Neural cell (in vitro differentiated cells): ENCODE measurements at regions not wholly inside any gene's neighbourhood (a gene's known extent, or its start where the extent isn't known, plus 50 kb on each side); places are given as distances from the start of the nearest gene placed in this dataset.

ENCODE experiments used
- CTCF ChIP-seq: fragments of 450-650 bp; IDR thresholded peaks from 2 replicates; pipeline ENCODE4 v1.5.1; 2014; ENCODE audit warnings: antibody characterized with exemption, mild to moderate bottlenecking, moderate library complexity; ENCODE audit not compliant: poor library complexity, severe bottlenecking
- EP300 ChIP-seq: fragments of 450-650 bp; conservative IDR thresholded peaks from 2 replicates; pipeline ENCODE4 v1.6.1; 2014; ENCODE audit warnings: antibody characterized with exemption, mild to moderate bottlenecking, moderate library complexity; ENCODE audit not compliant: poor library complexity, severe bottlenecking
- EZH2 ChIP-seq: fragments of 200-600, 300-800 bp; shearing (Covaris generic), sonication (generic); IDR thresholded peaks from 2 replicates; pipeline ENCODE4 v1.6.1; 2014; ENCODE audit warnings: antibody characterized with exemption, low read length, borderline replicate concordance, mild to moderate bottlenecking; ENCODE audit not compliant: insufficient read depth, poor library complexity, severe bottlenecking
- MXI1 ChIP-seq: fragments of 450-650 bp; conservative IDR thresholded peaks from 2 replicates; pipeline ENCODE4 v1.6.1; 2014; ENCODE audit warnings: antibody characterized with exemption, mild to moderate bottlenecking; ENCODE audit not compliant: poor library complexity, severe bottlenecking
- POLR2AphosphoS5 ChIP-seq: IDR thresholded peaks from 2 replicates; pipeline ENCODE4 v1.6.1; 2012
- RAD21 ChIP-seq: fragments of 450-650 bp; conservative IDR thresholded peaks from 2 replicates; pipeline ENCODE4 v1.6.1; 2014; ENCODE audit warnings: antibody characterized with exemption, mild to moderate bottlenecking, moderate library complexity
- REST ChIP-seq: IDR thresholded peaks from 2 replicates; pipeline ENCODE4 v1.6.1; 2012; ENCODE audit warnings: borderline replicate concordance
- TAF1 ChIP-seq: IDR thresholded peaks from 2 replicates; pipeline ENCODE4 v1.6.1; 2012; ENCODE audit warnings: low read depth

DNA sequence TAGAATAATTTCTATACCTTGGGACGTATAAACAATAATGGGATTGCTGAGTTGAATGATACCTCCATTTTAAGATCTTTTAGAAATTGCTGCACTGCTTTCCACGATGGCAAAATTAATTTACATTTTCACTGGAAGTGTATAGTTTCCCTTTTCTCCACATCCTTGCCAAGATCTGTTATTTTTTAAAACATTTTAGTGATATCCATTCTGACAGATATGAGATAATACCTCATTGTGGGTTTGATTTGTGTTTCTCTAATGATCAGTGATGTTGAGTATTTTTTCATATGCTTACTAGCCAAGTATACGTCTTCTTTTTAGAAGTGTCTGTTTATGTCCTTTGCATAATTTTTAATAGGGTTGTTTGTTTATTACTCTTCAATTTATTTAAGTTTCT lies 908.5 kb upstream of the CNTNAP5 start:
- TF ChIP-seq CTCF (no peak), EZH2 (no peak), POLR2AphosphoS5 (no peak), REST (no peak), EP300 (no peak), RAD21 (no peak), TAF1 (no peak), MXI1 (no peak)
